ENCODE measurements at regions not wholly inside any gene's neighbourhood (a gene's known extent, or its start where the extent isn't known, plus 50 kb on each side); places are given as distances from the start of the nearest gene placed in this dataset.

- no peak for TF ChIP-seq POLR2A (IDR thresholded peaks at IDR 0.05; ENCODE audit: low read depth, low read length)
- no peak for TF ChIP-seq TAF1 (IDR thresholded peaks at IDR 0.05; ENCODE audit: borderline replicate concordance, low read depth, low read length)
- no peak for TF ChIP-seq POLR2AphosphoS5 (IDR thresholded peaks at IDR 0.05; ENCODE audit: low read depth, low read length)
- FAIRE-seq (no peak), DNase-seq (ENCODE audit: insufficient read length) (no peak)
Observed at GRCh38 chr1:188931506-188931905, 1546.2 kb downstream of the BRINP3 start.

GRCh38 chr1:188937965-188938551, 1539.6 kb downstream of the BRINP3 start:
- DNase-seq (ENCODE audit: insufficient read length) (no peak), FAIRE-seq (no peak)
- TF ChIP-seq POLR2A (IDR thresholded peaks at IDR 0.05; ENCODE audit: low read depth, low read length) = no peak
- no peak for TF ChIP-seq POLR2AphosphoS5 (IDR thresholded peaks at IDR 0.05; ENCODE audit: low read depth, low read length)
- TF ChIP-seq TAF1 (IDR thresholded peaks at IDR 0.05; ENCODE audit: borderline replicate concordance, low read depth, low read length) = no peak

GRCh38 chr1:188941986-188942385, 1535.7 kb downstream of the BRINP3 start:
- DNase-seq (ENCODE audit: insufficient read length) = no peak
- no peak for FAIRE-seq
- no peak for TF ChIP-seq POLR2AphosphoS5 (IDR thresholded peaks at IDR 0.05; ENCODE audit: low read depth, low read length)
- no peak for TF ChIP-seq POLR2A (IDR thresholded peaks at IDR 0.05; ENCODE audit: low read depth, low read length)
- TF ChIP-seq TAF1 (IDR thresholded peaks at IDR 0.05; ENCODE audit: borderline replicate concordance, low read depth, low read length) = no peak

- no peak for DNase-seq (ENCODE audit: insufficient read length)
- TF ChIP-seq POLR2AphosphoS5 (IDR thresholded peaks at IDR 0.05; ENCODE audit: low read depth, low read length) (no peak), POLR2A (IDR thresholded peaks at IDR 0.05; ENCODE audit: low read depth, low read length) (no peak), TAF1 (IDR thresholded peaks at IDR 0.05; ENCODE audit: borderline replicate concordance, low read depth, low read length) (no peak)
- FAIRE-seq = no peak
Observed at GRCh38 chr1:188949701-188950100, 1528.0 kb downstream of the BRINP3 start.

- no peak for FAIRE-seq
- no peak for TF ChIP-seq TAF1 (IDR thresholded peaks at IDR 0.05; ENCODE audit: borderline replicate concordance, low read depth, low read length)
- no peak for TF ChIP-seq POLR2A (IDR thresholded peaks at IDR 0.05; ENCODE audit: low read depth, low read length)
- no peak for TF ChIP-seq POLR2AphosphoS5 (IDR thresholded peaks at IDR 0.05; ENCODE audit: low read depth, low read length)
- no peak for DNase-seq (ENCODE audit: insufficient read length)
Observed at GRCh38 chr1:188958461-188959115, 1519.1 kb downstream of the BRINP3 start.

- FAIRE-seq = no peak
- TF ChIP-seq POLR2A (IDR thresholded peaks at IDR 0.05; ENCODE audit: low read depth, low read length) (no peak), TAF1 (IDR thresholded peaks at IDR 0.05; ENCODE audit: borderline replicate concordance, low read depth, low read length) (no peak), POLR2AphosphoS5 (IDR thresholded peaks at IDR 0.05; ENCODE audit: low read depth, low read length) (no peak)
- DNase-seq (ENCODE audit: insufficient read length) = no peak
Observed at GRCh38 chr1:188986745-188987417, 1490.8 kb downstream of the BRINP3 start.

GRCh38 chr1:188988589-188988988, 1489.1 kb downstream of the BRINP3 start:
- no peak for FAIRE-seq
- no peak for TF ChIP-seq POLR2AphosphoS5 (IDR thresholded peaks at IDR 0.05; ENCODE audit: low read depth, low read length)
- no peak for TF ChIP-seq TAF1 (IDR thresholded peaks at IDR 0.05; ENCODE audit: borderline replicate concordance, low read depth, low read length)
- TF ChIP-seq POLR2A (IDR thresholded peaks at IDR 0.05; ENCODE audit: low read depth, low read length) = no peak
- no peak for DNase-seq (ENCODE audit: insufficient read length)

GRCh38 chr1:188991221-188991930, 1486.3 kb downstream of the BRINP3 start:
- TF ChIP-seq POLR2A (IDR thresholded peaks at IDR 0.05; ENCODE audit: low read depth, low read length) (no peak), TAF1 (IDR thresholded peaks at IDR 0.05; ENCODE audit: borderline replicate concordance, low read depth, low read length) (no peak), POLR2AphosphoS5 (IDR thresholded peaks at IDR 0.05; ENCODE audit: low read depth, low read length) (no peak)
- no peak for DNase-seq (ENCODE audit: insufficient read length)
- no peak for FAIRE-seq

- DNase-seq (ENCODE audit: insufficient read length) (no peak), FAIRE-seq (no peak)
- TF ChIP-seq POLR2AphosphoS5 (IDR thresholded peaks at IDR 0.05; ENCODE audit: low read depth, low read length) = no peak
- no peak for TF ChIP-seq TAF1 (IDR thresholded peaks at IDR 0.05; ENCODE audit: borderline replicate concordance, low read depth, low read length)
- TF ChIP-seq POLR2A (IDR thresholded peaks at IDR 0.05; ENCODE audit: low read depth, low read length) = no peak
Observed at GRCh38 chr1:189007824-189008223, 1469.8 kb downstream of the BRINP3 start.

- no peak for FAIRE-seq
- TF ChIP-seq POLR2A (IDR thresholded peaks at IDR 0.05; ENCODE audit: low read depth, low read length) (no peak), POLR2AphosphoS5 (IDR thresholded peaks at IDR 0.05; ENCODE audit: low read depth, low read length) (no peak), TAF1 (IDR thresholded peaks at IDR 0.05; ENCODE audit: borderline replicate concordance, low read depth, low read length) (no peak)
- DNase-seq (ENCODE audit: insufficient read length) = no peak
Observed at GRCh38 chr1:189021577-189021976, 1456.1 kb downstream of the BRINP3 start.

GRCh38 chr1:189022015-189022414, 1455.6 kb downstream of the BRINP3 start:
- DNase-seq (ENCODE audit: insufficient read length) (no peak), FAIRE-seq (no peak)
- TF ChIP-seq TAF1 (IDR thresholded peaks at IDR 0.05; ENCODE audit: borderline replicate concordance, low read depth, low read length) (no peak), POLR2AphosphoS5 (IDR thresholded peaks at IDR 0.05; ENCODE audit: low read depth, low read length) (no peak), POLR2A (IDR thresholded peaks at IDR 0.05; ENCODE audit: low read depth, low read length) (no peak)

Data from GM12892 (cell line).